CD14-positive monocyte (primary cell): ENCODE measurements at regions not wholly inside any gene's neighbourhood (a gene's known extent, or its start where the extent isn't known, plus 50 kb on each side); places are given as distances from the start of the nearest gene placed in this dataset.

Source experiments
- DNase-seq, 3 donors: peaks; one replicate each; pipeline ENCODE4 v3.0.0-alpha.2; 2011 to 2022
- H2AFZ ChIP-seq: 2 replicates; pipeline ENCODE4 v1.6.0; 2012; ENCODE audit warnings: mild to moderate bottlenecking, low read depth, low read length, inconsistent platforms; ENCODE audit not compliant: insufficient read depth, poor library complexity, severe bottlenecking
- H3K27ac ChIP-seq, 2 donors: 1 replicate in 1 of 2; 2 replicates in 1 of 2; pipeline ENCODE4 v1.5.1; 2012 to 2013; ENCODE audit warnings: low read length in 2 of 2, control low read depth in 1 of 2, inconsistent platforms in 1 of 2, low read depth in 1 of 2, mild to moderate bottlenecking in 1 of 2
- H3K27me3 ChIP-seq, 2 donors: one replicate each; pipeline versions ENCODE4 v1.6.0 to v1.6.1; 2011 to 2013; ENCODE audit warnings: low read length in 2 of 2; ENCODE audit not compliant: control insufficient read depth in 2 of 2, insufficient read depth in 2 of 2
- H3K36me3 ChIP-seq, 2 donors: replicated peaks in 1 of 2; 1 replicate in 1 of 2; 2 replicates in 1 of 2; pipeline versions ENCODE4 v1.5.1 to v1.6.1; 2012 to 2013; ENCODE audit warnings: low read length in 2 of 2, control low read depth in 1 of 2, inconsistent platforms in 1 of 2, mild to moderate bottlenecking in 1 of 2; ENCODE audit not compliant: insufficient read depth in 2 of 2, control insufficient read depth in 1 of 2
- H3K4me1 ChIP-seq, 2 donors: 1 replicate in 1 of 2; 2 replicates in 1 of 2; pipeline versions ENCODE4 v1.5.1 to v1.6.1; 2012 to 2013; ENCODE audit warnings: low read length in 2 of 2, control low read depth in 1 of 2, inconsistent platforms in 1 of 2, mild to moderate bottlenecking in 1 of 2, moderate library complexity in 1 of 2; ENCODE audit not compliant: insufficient read depth in 2 of 2, control insufficient read depth in 1 of 2
- H3K4me2 ChIP-seq: replicated peaks from 2 replicates; pipeline ENCODE3; 2012; ENCODE audit warnings: low read length, moderate library complexity, mild to moderate bottlenecking; ENCODE audit not compliant: poor library complexity, severe bottlenecking; ENCODE audit errors: extremely low read depth
- H3K4me3 ChIP-seq, 3 experiments: fragments of 200-600 bp in 1 of 3; sonication (generic) in 1 of 3; replicated peaks in 1 of 3; 1 replicate in 2 of 3; 2 replicates in 1 of 3; pipeline ENCODE4 v1.5.1; 2011 to 2013; ENCODE audit warnings: low read length in 3 of 3, mild to moderate bottlenecking in 3 of 3, control low read depth in 2 of 3, low read depth in 2 of 3, inconsistent platforms in 1 of 3, moderate library complexity in 1 of 3
- H3K79me2 ChIP-seq: 2 replicates; pipeline ENCODE4 v1.6.0; 2012; ENCODE audit warnings: mild to moderate bottlenecking, control low read depth, inconsistent platforms, low read length, moderate library complexity; ENCODE audit not compliant: insufficient read depth
- H3K9ac ChIP-seq: 2 replicates; pipeline ENCODE4 v1.6.0; 2017; ENCODE audit warnings: low read length, mild to moderate bottlenecking; ENCODE audit not compliant: insufficient read depth, poor library complexity, severe bottlenecking
- H3K9me3 ChIP-seq, 2 donors: replicated peaks in 1 of 2; 1 replicate in 1 of 2; 2 replicates in 1 of 2; pipeline versions ENCODE4 v1.5.1 to v1.6.1; 2012 to 2013; ENCODE audit warnings: low read length in 2 of 2, control low read depth in 1 of 2; ENCODE audit not compliant: control insufficient read depth in 1 of 2, insufficient read depth in 1 of 2
- H4K20me1 ChIP-seq: 2 replicates; pipeline ENCODE4 v1.6.0; 2012; ENCODE audit warnings: mild to moderate bottlenecking, low read length, control low read depth, moderate library complexity; ENCODE audit not compliant: insufficient read depth
- H3K27ac Mint-ChIP-seq, 7 donors: one replicate each; pipeline ENCODE4 v1.8.0; 2020; ENCODE audit warnings: mild to moderate bottlenecking in 7 of 7, mixed read lengths in 7 of 7, moderate library complexity in 6 of 7, inconsistent platforms in 2 of 7
- H3K27me3 Mint-ChIP-seq, 3 donors: one replicate each; pipeline ENCODE4 v1.8.0; 2021 to 2022; ENCODE audit warnings: low read depth in 3 of 3, mild to moderate bottlenecking in 3 of 3, mixed read lengths in 3 of 3, moderate library complexity in 3 of 3, inconsistent platforms in 1 of 3
- H3K36me3 Mint-ChIP-seq, 2 donors: one replicate each; pipeline ENCODE4 v1.8.0; 2020; ENCODE audit warnings: mixed read lengths in 2 of 2, inconsistent platforms in 1 of 2, mild to moderate bottlenecking in 1 of 2
- H3K4me1 Mint-ChIP-seq: one replicate; pipeline ENCODE4 v1.8.0; 2020; ENCODE audit warnings: mild to moderate bottlenecking, mixed read lengths
- H3K4me3 Mint-ChIP-seq, 2 donors: one replicate each; pipeline ENCODE4 v1.8.0; 2020; ENCODE audit warnings: mild to moderate bottlenecking in 2 of 2, mixed read lengths in 2 of 2, moderate library complexity in 1 of 2
- H3K9me3 Mint-ChIP-seq, 7 donors: one replicate each; pipeline ENCODE4 v1.8.0; 2020 to 2022; ENCODE audit warnings: mixed read lengths in 7 of 7, mild to moderate bottlenecking in 6 of 7, moderate library complexity in 6 of 7, inconsistent platforms in 2 of 7
- CTCF ChIP-seq: fragments of 200-600 bp; IDR thresholded peaks from one replicate; pipeline ENCODE4 v1.8.0; 2022; ENCODE audit warnings: antibody characterized with exemption, mild to moderate bottlenecking
- intact Hi-C, 2 donors: fragments of 100-400 bp; cut with micrococcal nuclease; formaldehyde crosslinking; loops; one replicate each; pipeline versions ENCODE4 v1.15.0 to v1.15.1; 2023

GRCh38 chr9:84604223-84604622 is 65.3 kb upstream of the NTRK2 start:
- Histone ChIP-seq H3K9ac (no peak overlapping the region), H3K9me3 (peaks cover 0 to 4% of the 10 kb centered on the region in 2 donors), H3K36me3 (no peaks in the 10 kb centered on the region), H2AFZ (no peak overlapping the region), H3K79me2 (no peaks in the 10 kb centered on the region), H3K27me3 (no peaks in the 10 kb centered on the region), H3K27ac (no peak overlapping the region), H3K4me2 (no peak overlapping the region), H3K4me3 (no peak overlapping the region), H4K20me1 (no peaks in the 10 kb centered on the region), H3K4me1 (no peaks in the 10 kb centered on the region)
- Mint-ChIP-seq H3K9me3 (peaks cover 8 to 13% (median 10%) of the 10 kb centered on the region in 7 donors), H3K4me3 (no peak overlapping the region), H3K4me1 (no peaks in the 10 kb centered on the region), H3K27me3 (peaks cover 1 to 5% (median 2%) of the 10 kb centered on the region in 3 donors), H3K27ac (peak overlapping the region in 2 of 7 donors; percentile 32 to 62), H3K36me3 (peaks cover 0 to 2% of the 10 kb centered on the region in 2 donors)
- no peak for DNase-seq
- no peak for TF ChIP-seq CTCF
- intact Hi-C loops = no loop called here

- Mint-ChIP-seq H3K27ac (no peak overlapping the region), H3K27me3 (peaks cover 0 to 5% (median 1%) of the 10 kb centered on the region in 3 donors)
- intact Hi-C loops = loop anchor here in 1 of 2 donors (10.0 kb wide), 1 partner anchor 65 kb away; no protein-coding TSS in a partner anchor
These were observed 59.8 kb upstream of the NTRK2 start for GRCh38 chr9:84609779-84610178.

More at GRCh38 chr9:84609779-84610178, 59.8 kb upstream of the NTRK2 start:
- no peaks in the 10 kb centered on the region for H3K4me1 ChIP-seq
- H3K79me2 ChIP-seq = no peaks in the 10 kb centered on the region
- H3K9me3 ChIP-seq = peaks cover 0 to 7% of the 10 kb centered on the region in 2 donors
- H3K36me3 ChIP-seq = no peaks in the 10 kb centered on the region
- no peak overlapping the region for H3K27ac ChIP-seq
- no peak for DNase-seq
- H3K4me2 ChIP-seq = no peak overlapping the region
- H3K9ac ChIP-seq = no peak overlapping the region
- H2AFZ ChIP-seq = no peak overlapping the region
- Mint-ChIP-seq H3K9me3 (peaks cover 1 to 12% (median 10%) of the 10 kb centered on the region in 7 donors), H3K36me3 (no peaks in the 10 kb centered on the region), H3K4me1 (no peaks in the 10 kb centered on the region), H3K4me3 (no peak overlapping the region)
- no peaks in the 10 kb centered on the region for H3K27me3 ChIP-seq
- TF ChIP-seq CTCF = no peak
- H3K4me3 ChIP-seq = no peak overlapping the region
- no peaks in the 10 kb centered on the region for H4K20me1 ChIP-seq
